ENCODE measurements at regions not wholly inside any gene's neighbourhood (a gene's known extent, or its start where the extent isn't known, plus 50 kb on each side); places are given as distances from the start of the nearest gene placed in this dataset.

DNA sequence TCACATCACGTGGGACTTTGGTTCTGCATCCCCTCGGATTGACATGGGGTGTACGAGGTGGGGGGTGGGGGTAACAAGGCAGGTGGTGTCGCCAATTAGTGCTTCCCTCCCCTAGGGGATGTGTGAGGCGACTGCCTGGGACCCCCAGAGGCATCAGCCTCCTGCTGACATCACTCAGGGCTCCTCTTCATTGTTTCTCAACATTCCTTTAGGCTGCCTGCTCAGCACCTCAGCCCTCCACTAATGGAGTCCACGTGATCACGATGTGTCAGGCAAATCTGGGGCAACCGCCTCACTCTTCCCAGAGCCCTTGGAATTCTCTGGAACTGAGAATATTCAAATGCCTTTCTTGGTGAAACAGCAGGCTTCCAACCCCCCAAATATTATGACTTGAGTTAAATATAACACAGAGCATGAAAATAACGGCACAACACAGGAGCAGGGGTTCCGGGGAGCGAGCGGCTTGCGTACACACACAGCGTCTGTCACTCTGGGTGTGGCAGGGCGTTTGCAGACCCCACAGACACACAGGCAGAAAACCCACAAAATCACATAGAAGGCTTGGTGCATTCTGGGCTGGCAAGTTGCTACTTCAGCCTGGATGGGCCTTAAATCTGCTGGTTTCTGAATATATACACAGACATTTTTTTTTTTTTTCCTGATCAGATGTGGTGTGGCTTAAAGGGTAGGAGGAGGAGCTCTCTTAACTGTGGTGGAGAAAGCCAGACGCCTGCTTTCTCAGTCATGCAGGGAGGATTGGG, 170.1 kb upstream of the CADM1 start:
- Mint-ChIP-seq H3K4me3 (no peak overlapping the region), H3K36me3 (ENCODE audit: low read depth) (no peaks in the 10 kb centered on the region), H3K27me3 (no peaks in the 10 kb centered on the region), H3K27ac (no peak overlapping the region), H3K4me1 (ENCODE audit: low read depth) (no peaks in the 10 kb centered on the region), H3K9me3 (no peaks in the 10 kb centered on the region)

DNA sequence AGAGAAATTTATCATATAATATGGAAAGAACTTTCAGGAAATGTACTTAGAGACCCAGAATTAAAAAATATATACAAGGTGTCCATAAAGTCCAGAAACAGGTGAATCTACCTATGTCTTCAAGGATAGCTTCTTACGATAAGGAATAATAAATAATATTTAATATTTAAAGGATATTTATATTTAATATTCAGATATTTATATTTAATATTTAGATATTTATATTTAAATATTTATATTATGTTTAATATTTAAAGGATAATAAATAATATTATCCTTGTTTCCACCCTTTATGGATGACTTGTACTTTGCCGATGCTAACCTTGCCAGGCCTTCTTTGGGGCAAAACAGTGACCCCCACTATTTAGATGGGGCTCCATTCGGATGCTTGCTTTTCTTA, 169.5 kb upstream of the CADM1 start:
- Mint-ChIP-seq H3K4me1 (ENCODE audit: low read depth) (no peaks in the 10 kb centered on the region), H3K36me3 (ENCODE audit: low read depth) (no peaks in the 10 kb centered on the region), H3K27me3 (peaks cover 2% of the 10 kb centered on the region), H3K27ac (no peak overlapping the region), H3K9me3 (no peaks in the 10 kb centered on the region), H3K4me3 (no peak overlapping the region)

DNA sequence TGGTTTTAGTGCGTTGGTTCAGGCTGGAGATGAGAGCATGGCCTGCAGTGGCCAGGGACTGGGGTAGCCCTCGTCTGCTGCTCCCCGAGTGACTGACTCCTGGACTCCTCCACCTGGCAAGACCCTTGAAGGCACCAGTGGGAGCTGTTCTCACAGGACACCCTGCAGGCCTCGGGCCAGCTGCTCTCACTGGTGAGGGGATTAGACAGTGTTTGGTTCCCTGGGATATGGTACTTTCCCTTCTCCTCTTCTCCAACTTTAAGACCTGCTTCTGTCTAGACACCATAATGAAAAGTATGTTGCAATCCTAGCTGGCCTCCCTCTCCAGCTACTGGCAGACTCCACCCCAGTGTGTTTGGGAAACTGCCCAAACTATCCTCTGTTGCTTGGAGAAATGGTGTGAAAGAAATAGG, 168.8 kb upstream of the CADM1 start:
- Mint-ChIP-seq H3K4me1 (ENCODE audit: low read depth) (no peaks in the 10 kb centered on the region), H3K36me3 (ENCODE audit: low read depth) (no peaks in the 10 kb centered on the region), H3K27me3 (peaks cover 4% of the 10 kb centered on the region), H3K9me3 (no peaks in the 10 kb centered on the region), H3K27ac (no peak overlapping the region), H3K4me3 (no peak overlapping the region)

DNA sequence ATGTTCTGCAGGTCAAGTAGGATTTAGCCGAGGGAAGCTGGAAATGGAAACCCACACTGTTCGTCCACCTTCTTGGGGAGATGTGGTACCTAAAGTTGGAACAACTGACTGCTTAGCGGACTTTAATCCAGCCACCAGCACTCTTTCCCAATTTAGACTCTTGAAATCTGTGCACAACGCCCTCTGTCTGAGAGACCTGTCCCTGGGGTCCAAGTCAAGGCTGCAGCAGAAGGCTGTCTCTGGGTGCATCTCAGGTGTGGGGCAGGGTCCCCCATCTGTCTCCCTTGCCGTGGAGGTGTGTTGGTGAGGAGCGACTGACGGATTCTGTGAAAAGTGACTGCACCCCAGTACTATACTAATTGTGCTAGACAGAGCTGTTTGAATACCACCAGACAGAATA, 168.2 kb upstream of the CADM1 start:
- no peaks in the 10 kb centered on the region for H3K9me3 Mint-ChIP-seq
- no peak overlapping the region for H3K27ac Mint-ChIP-seq
- H3K4me1 Mint-ChIP-seq (ENCODE audit: low read depth), result no peaks in the 10 kb centered on the region
- H3K27me3 Mint-ChIP-seq, result peaks cover 4% of the 10 kb centered on the region
- H3K4me3 Mint-ChIP-seq, result no peak overlapping the region
- no peaks in the 10 kb centered on the region for H3K36me3 Mint-ChIP-seq (ENCODE audit: low read depth)

DNA sequence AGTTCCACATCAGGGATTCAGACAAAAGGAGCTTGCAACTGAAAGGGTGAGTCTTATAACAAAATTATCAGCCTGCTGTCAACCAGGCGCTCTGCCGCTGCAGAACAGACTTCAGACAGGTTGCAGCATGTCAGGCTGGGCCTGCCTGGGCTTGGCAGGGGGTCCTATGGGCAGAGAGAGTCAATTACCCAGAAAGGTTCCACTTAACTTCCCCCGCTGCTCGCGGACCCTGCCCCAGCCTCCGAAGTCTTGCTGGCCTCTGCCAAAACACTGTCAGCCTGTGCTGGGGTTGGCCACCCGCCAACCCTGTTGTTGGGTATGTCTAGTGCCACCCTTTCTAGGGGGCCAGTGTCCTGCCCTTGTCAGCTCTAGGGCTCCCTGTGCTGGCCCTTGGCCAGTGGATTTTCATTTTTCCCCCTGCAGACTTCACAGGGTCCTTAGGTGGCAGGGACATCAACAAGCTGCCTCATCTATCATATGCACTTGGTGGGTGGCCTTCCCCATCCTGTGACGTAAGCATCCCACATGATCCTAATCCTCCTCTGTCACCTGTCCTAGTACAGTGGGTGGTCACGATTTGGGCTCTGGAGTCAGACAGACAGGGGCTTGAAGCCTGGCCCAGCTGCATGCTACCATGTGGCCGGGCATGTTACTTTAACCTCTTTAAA, 166.5 kb upstream of the CADM1 start:
- H3K27me3 Mint-ChIP-seq, result peaks cover 4% of the 10 kb centered on the region
- no peaks in the 10 kb centered on the region for H3K9me3 Mint-ChIP-seq
- H3K4me3 Mint-ChIP-seq, result no peak overlapping the region
- H3K27ac Mint-ChIP-seq, result no peak overlapping the region
- no peaks in the 10 kb centered on the region for H3K36me3 Mint-ChIP-seq (ENCODE audit: low read depth)
- H3K4me1 Mint-ChIP-seq (ENCODE audit: low read depth), result no peaks in the 10 kb centered on the region

DNA sequence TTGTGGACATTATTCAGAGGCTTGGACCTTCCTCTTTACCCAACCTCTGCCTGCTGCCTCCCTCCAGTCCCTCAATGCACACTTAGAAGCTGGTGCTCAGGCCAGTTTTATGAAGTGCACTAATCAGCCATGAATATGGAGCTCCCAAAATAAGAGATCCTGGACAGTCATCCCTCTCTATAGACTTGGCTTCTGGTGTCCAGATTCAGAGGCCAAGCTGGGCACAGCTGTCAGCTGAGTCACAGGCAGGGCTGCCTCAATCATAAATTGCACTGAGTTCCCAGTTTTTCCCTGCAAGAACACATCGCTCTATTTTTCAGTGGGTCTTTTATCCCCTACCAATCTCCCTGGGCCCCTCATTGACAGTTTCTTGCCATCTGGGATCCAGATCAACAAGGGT, 161.7 kb upstream of the CADM1 start:
- no peaks in the 10 kb centered on the region for H3K9me3 Mint-ChIP-seq
- H3K36me3 Mint-ChIP-seq (ENCODE audit: low read depth), result no peaks in the 10 kb centered on the region
- no peaks in the 10 kb centered on the region for H3K4me1 Mint-ChIP-seq (ENCODE audit: low read depth)
- peaks cover 12% of the 10 kb centered on the region for H3K27me3 Mint-ChIP-seq
- H3K4me3 Mint-ChIP-seq, result no peak overlapping the region
- H3K27ac Mint-ChIP-seq, result no peak overlapping the region

DNA sequence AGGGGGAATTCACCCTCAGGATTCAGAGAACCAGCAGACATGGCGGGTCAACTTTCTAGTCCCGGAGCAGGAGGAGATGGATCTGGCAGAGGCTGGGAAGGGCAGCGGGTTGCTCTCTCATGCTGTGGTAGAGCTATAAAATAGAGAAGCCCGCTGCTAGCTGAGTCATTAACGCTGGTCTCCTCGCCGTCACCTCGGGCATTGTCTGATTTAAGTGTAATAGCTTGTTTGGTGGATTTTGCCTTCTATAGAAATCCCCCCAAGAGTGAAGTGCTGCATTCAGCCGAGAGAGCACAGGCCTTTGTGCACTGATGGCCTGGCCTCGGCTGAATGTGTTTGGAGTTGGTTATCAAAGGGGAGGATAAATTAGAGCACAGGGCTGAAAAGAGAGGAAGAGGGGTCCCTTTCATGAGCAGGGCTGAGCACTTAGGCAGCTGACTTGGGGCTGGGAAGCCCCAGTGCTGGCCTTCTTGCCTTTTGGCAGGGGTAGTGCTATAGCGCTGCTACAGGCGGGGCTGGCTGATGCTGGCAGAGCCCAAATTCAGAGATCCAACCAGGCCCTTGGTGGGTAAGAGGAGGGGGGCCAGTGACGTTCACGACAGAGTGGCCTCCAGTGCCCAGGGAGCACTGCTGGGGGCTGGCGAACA, 161.1 kb upstream of the CADM1 start:
- Mint-ChIP-seq H3K4me3 (no peak overlapping the region), H3K4me1 (ENCODE audit: low read depth) (no peaks in the 10 kb centered on the region), H3K9me3 (no peaks in the 10 kb centered on the region), H3K27me3 (peaks cover 19% of the 10 kb centered on the region), H3K27ac (no peak overlapping the region), H3K36me3 (ENCODE audit: low read depth) (no peaks in the 10 kb centered on the region)

DNA sequence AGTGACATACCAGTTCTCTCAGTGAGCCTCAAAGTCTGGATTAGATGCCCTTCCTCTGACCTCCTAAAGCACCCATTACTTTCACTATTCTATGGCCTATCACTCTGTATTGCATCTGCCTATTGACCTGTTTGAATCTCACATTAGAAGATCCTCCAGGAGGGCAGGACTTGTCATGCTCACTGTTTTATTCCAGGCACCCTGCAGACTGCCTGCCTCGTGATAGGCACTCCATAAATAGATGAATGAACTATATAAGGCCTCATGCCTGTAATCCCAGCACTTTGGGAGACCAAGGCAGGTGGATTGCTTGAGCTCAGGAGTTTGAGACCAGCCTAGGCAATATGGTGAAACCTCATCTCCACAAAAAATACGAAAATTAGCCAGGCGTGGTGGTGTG, 160.1 kb upstream of the CADM1 start:
- Mint-ChIP-seq H3K4me1 (ENCODE audit: low read depth) (no peaks in the 10 kb centered on the region), H3K9me3 (no peaks in the 10 kb centered on the region), H3K4me3 (no peak overlapping the region)

DNA sequence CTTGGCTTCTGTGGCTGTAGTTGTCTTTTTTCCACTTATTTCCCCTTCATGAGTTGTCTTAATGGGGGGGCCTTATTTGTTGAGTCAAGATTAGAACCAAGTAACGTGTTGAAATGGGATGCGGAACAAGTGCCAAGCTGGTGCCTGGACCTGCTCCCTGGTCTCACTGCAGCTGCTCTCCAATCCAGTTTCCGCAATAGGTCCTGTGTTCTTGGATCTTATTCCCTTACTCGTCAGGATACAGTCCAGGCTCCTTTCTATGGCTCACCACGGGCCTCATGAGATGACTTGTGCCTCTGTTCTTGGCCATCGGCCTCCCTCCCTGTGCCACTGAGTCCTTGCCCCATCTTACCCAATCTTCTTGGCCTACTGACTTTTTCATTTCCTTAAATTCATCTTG, 159.6 kb upstream of the CADM1 start:
- Mint-ChIP-seq H3K27ac (no peak overlapping the region), H3K36me3 (ENCODE audit: low read depth) (no peaks in the 10 kb centered on the region), H3K4me3 (no peak overlapping the region), H3K4me1 (ENCODE audit: low read depth) (no peaks in the 10 kb centered on the region), H3K9me3 (no peaks in the 10 kb centered on the region), H3K27me3 (peaks cover 29% of the 10 kb centered on the region)

More for the DNA sequence above, 160.1 kb upstream of the CADM1 start:
- no peaks in the 10 kb centered on the region for H3K36me3 Mint-ChIP-seq (ENCODE audit: low read depth)
- H3K27me3 Mint-ChIP-seq, result peaks cover 26% of the 10 kb centered on the region
- no peak overlapping the region for H3K27ac Mint-ChIP-seq

DNA sequence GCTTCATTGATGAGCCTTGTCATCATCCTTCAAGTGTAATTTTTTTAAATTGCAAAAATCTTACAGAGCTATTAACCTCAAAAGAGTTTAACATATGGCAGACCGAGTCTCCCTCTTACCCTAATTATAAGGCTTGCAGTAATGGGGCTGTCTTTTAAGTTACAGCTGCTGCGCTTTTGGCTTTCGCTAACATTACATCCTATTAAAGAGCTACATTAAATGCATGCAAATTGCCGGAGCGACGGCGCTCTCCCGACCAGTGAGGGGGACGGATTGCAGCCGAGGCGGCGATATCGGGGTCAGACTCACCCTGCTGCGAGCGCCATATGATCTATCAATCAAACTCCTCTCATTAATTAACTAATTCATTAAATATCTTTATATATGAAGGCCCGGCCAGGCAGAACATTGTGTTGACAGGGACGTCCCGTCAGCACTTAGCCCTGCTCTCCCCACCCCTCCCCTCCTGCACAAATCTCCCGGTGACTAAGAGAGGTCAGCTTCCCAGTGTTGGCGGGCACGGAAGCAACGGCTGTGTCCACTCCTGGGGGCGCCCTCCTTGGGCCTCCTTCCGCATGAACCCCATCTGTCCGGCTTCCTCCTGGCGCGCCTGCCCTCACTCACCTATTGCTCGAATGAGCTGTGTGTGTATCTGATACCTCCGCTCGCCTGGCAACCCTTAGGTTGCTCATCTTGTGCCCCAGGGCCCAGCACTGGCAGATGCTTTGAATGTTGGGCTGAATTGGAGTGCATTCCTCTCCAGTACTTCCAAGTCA, 156.0 kb upstream of the CADM1 start:
- peaks cover 38% of the 10 kb centered on the region for H3K27me3 Mint-ChIP-seq
- H3K4me3 Mint-ChIP-seq, result no peak overlapping the region
- H3K36me3 Mint-ChIP-seq (ENCODE audit: low read depth), result no peaks in the 10 kb centered on the region
- no peaks in the 10 kb centered on the region for H3K9me3 Mint-ChIP-seq
- H3K27ac Mint-ChIP-seq, result no peak overlapping the region
- H3K4me1 Mint-ChIP-seq (ENCODE audit: low read depth), result no peaks in the 10 kb centered on the region

DNA sequence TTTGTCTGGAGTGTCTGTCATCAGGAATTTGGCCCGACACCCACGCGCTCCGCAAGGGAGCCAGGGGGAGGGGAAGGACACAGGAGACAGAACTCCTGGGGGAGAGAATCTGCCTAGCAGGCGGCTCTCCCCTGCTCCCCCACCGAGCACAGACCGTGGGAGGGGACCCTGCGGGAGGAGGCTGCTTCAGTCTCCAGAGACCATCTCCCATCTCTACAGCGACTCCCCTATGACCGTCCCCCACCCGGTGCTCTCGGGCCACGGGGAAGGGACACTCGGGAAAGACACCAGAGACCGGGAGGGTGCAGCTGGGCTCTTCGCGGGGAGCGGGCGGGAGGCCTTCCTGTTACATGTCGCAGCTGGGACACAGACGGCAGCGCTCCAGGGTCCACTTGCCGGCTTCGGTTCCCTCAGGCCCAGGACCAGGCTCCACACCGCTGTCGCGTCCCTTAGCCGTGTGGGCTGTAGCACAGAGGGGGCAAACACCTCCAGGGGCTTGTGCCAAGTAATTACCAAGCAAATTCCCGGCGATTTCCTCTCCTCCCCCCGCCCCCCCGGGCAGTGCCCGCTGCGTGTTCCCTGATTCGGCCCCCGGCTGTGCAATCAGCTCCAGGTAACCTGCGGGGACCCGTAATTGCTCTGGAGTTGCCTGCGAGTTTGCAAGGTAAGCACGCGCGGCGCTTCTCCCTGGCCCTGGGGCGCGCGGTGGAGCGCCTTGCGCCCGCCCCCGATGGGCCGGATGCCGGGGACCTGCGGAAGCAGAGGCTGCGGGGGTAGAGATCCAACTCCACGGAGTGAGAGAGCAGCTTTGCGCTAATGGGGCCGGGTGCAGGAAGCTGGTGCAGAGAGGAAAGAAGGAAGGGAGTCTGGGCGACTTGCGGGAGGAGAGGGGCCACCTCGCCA, 155.1 kb upstream of the CADM1 start:
- Mint-ChIP-seq H3K27ac (no peak overlapping the region), H3K4me3 (no peak overlapping the region)

DNA sequence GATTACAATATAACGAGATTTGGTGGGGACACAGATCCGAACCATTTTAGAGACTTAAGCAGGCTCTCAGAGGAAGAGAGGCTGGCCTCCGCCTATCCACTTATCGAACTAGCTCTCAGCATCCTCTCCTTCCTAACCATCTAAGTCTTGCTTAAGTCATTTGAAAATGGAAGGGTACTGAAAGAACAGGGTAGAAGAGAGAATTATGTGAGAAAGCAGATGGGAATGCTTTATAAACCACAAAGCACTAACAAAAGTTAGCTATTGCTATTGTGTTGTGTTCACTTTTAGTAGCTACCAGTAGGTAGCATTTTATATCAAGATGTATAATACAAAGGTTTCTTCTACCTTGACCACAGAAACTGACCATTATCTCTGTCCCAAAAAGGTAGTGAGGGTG, 153.4 kb upstream of the CADM1 start:
- H3K4me1 Mint-ChIP-seq (ENCODE audit: low read depth), result no peaks in the 10 kb centered on the region
- H3K4me3 Mint-ChIP-seq, result no peak overlapping the region
- no peaks in the 10 kb centered on the region for H3K36me3 Mint-ChIP-seq (ENCODE audit: low read depth)
- H3K27ac Mint-ChIP-seq, result no peak overlapping the region
- no peaks in the 10 kb centered on the region for H3K9me3 Mint-ChIP-seq
- H3K27me3 Mint-ChIP-seq, result peaks cover 38% of the 10 kb centered on the region

More for the DNA sequence above, 155.1 kb upstream of the CADM1 start:
- no peaks in the 10 kb centered on the region for H3K9me3 Mint-ChIP-seq
- H3K27me3 Mint-ChIP-seq, result peaks cover 38% of the 10 kb centered on the region
- no peaks in the 10 kb centered on the region for H3K36me3 Mint-ChIP-seq (ENCODE audit: low read depth)
- H3K4me1 Mint-ChIP-seq (ENCODE audit: low read depth), result no peaks in the 10 kb centered on the region

DNA sequence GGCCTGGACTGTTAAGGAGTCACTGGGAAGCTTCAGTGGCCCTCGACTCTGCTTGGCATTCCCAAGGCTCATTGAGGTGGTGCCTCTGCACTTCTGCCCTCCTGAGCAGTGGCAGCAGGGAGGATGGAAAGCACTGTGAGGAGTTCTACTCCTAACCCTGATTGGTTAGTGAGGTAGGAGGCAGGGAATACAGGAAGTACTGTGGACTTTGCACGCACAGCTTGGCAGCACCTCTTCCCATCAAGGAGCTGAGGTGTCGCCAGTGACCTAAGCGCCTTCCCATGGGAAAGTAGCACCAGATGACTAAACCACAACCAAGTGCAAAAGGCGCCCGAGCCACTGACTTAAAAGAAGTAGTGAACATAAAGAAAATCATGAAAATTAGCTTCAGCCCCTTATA, 152.5 kb upstream of the CADM1 start:
- Mint-ChIP-seq H3K27ac (no peak overlapping the region), H3K36me3 (ENCODE audit: low read depth) (no peaks in the 10 kb centered on the region), H3K4me3 (no peak overlapping the region), H3K9me3 (no peaks in the 10 kb centered on the region), H3K4me1 (ENCODE audit: low read depth) (no peaks in the 10 kb centered on the region), H3K27me3 (peaks cover 36% of the 10 kb centered on the region)

DNA sequence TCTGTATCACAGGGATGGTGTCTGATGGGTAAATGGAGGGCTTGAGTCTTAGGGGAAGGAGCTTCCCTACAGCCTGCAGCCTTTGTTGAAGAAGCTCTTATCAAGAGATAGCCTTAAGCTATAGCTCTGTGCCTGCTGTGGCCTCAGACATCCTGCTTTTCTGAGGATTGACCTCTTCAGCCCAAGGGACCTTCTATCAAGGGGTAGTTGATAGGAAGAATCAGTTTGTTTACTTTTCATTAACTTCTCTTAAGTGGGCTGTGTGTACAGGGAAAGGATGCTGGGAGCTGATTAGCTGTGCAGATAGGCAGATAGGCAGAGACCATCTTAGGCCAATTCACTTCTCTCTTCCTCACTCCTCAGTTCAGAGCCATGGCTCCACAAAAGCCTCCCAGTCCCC, 151.8 kb upstream of the CADM1 start:
- no peaks in the 10 kb centered on the region for H3K4me1 Mint-ChIP-seq (ENCODE audit: low read depth)
- H3K4me3 Mint-ChIP-seq, result no peak overlapping the region
- H3K27me3 Mint-ChIP-seq, result peaks cover 33% of the 10 kb centered on the region
- no peaks in the 10 kb centered on the region for H3K9me3 Mint-ChIP-seq
- no peaks in the 10 kb centered on the region for H3K36me3 Mint-ChIP-seq (ENCODE audit: low read depth)
- H3K27ac Mint-ChIP-seq, result no peak overlapping the region

Measured in stimulated activated naive CD8-positive, alpha-beta T cell treated with anti-CD3 and anti-CD28 coated beads, Interleukin-15, Interleukin-2, amounts not matched to agents 100 ng/mL and 50 ng/mL, for 24 hours (primary cell).